ENCODE measurements at regions not wholly inside any gene's neighbourhood (a gene's known extent, or its start where the extent isn't known, plus 50 kb on each side); places are given as distances from the start of the nearest gene placed in this dataset.

DNA sequence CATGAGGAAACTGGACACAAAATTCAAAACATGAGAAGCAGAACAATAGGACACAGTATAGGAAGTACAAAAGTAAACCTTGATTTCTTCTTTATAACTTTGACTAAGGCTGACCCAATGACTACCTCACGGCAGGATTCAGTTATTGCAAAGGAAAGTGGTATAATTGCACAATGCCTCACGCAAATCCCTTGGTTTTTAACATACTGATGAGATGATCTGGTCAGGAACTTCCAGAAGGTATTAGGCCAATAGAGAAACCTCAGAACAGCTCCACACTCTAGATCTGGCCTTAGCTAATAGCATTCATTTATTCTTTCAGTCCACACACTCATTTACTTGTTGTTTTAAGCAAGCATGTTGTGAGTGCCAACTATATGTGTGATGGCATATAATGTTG lies 1526.9 kb upstream of the ACVR2A start:
- no peaks in the 10 kb centered on the region for H3K9me3 Mint-ChIP-seq
- no peak for DNase-seq
- ChIA-PET CTCF (no interaction called here), POLR2A (no interaction called here)
- no peak overlapping the region for H3K4me3 Mint-ChIP-seq
- no peak overlapping the region for H3K27ac Mint-ChIP-seq
- H3K27me3 Mint-ChIP-seq, result no peaks in the 10 kb centered on the region
- no peaks in the 10 kb centered on the region for H3K36me3 Mint-ChIP-seq
- H3K4me1 Mint-ChIP-seq (ENCODE audit: low read depth), result no peaks in the 10 kb centered on the region
- intact Hi-C loops (cut with micrococcal nuclease), result no loop called here

- ChIA-PET CTCF (no interaction called here), POLR2A (no interaction called here)
- intact Hi-C loops (cut with micrococcal nuclease), result no loop called here
- H3K9me3 Mint-ChIP-seq, result no peaks in the 10 kb centered on the region
- no peak overlapping the region for H3K27ac Mint-ChIP-seq
- no peak for DNase-seq
- H3K27me3 Mint-ChIP-seq, result no peaks in the 10 kb centered on the region
- no peak overlapping the region for H3K4me3 Mint-ChIP-seq
- H3K36me3 Mint-ChIP-seq, result no peaks in the 10 kb centered on the region
- H3K4me1 Mint-ChIP-seq (ENCODE audit: low read depth), result no peaks in the 10 kb centered on the region
Observed at GRCh38 chr2:146312899-146313298, 1531.9 kb upstream of the ACVR2A start.

DNA sequence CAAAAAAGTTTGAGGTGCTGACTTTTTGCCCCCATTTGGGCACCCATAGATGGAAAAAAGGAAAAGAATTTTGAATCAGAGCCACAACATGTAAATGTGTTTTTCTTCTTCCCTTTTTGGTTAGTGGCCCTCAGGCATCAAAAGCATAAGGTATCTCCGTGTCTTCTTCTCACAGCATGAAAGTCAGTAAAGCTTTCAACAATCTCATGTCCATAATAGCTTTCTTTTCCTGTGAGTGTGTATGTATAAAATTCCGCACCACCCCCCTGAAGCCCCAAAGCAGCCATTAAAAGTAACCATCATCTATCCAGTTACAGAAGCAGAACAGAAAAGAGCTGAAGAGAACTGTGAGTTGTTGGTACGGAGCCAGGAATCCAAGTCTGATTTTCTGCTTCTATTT lies 1539.7 kb upstream of the ACVR2A start:
- ChIA-PET CTCF (no interaction called here), POLR2A (no interaction called here)
- DNase-seq, result no peak
- Mint-ChIP-seq H3K27ac (no peak overlapping the region), H3K4me3 (no peak overlapping the region), H3K4me1 (ENCODE audit: low read depth) (no peaks in the 10 kb centered on the region), H3K27me3 (no peaks in the 10 kb centered on the region), H3K36me3 (no peaks in the 10 kb centered on the region), H3K9me3 (peaks cover 18% of the 10 kb centered on the region)
- intact Hi-C loops (cut with micrococcal nuclease), result no loop called here

DNA sequence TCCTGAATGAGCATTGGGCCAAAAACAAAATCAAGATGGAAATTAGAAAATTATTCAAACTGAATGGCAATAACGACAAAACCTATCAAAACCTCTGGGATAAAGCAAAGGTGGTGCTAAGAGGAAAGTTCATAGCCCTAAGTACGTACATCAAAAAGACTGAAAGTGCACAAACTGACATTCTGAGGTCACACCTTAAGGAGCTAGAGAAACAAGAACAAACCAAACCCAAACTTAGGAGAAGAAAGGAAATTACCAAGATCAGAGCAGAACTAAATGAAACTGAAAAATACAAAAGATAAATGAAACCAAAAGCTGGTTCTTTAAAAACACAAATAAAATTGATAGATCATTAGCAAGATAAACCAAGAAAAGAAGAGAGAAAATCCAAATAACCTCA lies 1543.5 kb upstream of the ACVR2A start:
- no peak overlapping the region for H3K27ac Mint-ChIP-seq
- peaks cover 23% of the 10 kb centered on the region for H3K9me3 Mint-ChIP-seq
- H3K27me3 Mint-ChIP-seq, result no peaks in the 10 kb centered on the region
- no peak for DNase-seq
- no peak overlapping the region for H3K4me3 Mint-ChIP-seq
- ChIA-PET CTCF (no interaction called here), POLR2A (no interaction called here)
- no peaks in the 10 kb centered on the region for H3K4me1 Mint-ChIP-seq (ENCODE audit: low read depth)
- H3K36me3 Mint-ChIP-seq, result no peaks in the 10 kb centered on the region
- intact Hi-C loops (cut with micrococcal nuclease), result no loop called here

- no peaks in the 10 kb centered on the region for H3K4me1 Mint-ChIP-seq (ENCODE audit: low read depth)
- CTCF ChIA-PET, result no interaction called here
- no peaks in the 10 kb centered on the region for H3K27me3 Mint-ChIP-seq
- intact Hi-C loops (cut with micrococcal nuclease), result no loop called here
- no peak for DNase-seq
- POLR2A ChIA-PET, result no interaction called here
- no peak overlapping the region for H3K27ac Mint-ChIP-seq
- peaks cover 24% of the 10 kb centered on the region for H3K9me3 Mint-ChIP-seq
- no peak overlapping the region for H3K4me3 Mint-ChIP-seq
- no peaks in the 10 kb centered on the region for H3K36me3 Mint-ChIP-seq
Observed at GRCh38 chr2:146295080-146295670, 1549.7 kb upstream of the ACVR2A start.

DNA sequence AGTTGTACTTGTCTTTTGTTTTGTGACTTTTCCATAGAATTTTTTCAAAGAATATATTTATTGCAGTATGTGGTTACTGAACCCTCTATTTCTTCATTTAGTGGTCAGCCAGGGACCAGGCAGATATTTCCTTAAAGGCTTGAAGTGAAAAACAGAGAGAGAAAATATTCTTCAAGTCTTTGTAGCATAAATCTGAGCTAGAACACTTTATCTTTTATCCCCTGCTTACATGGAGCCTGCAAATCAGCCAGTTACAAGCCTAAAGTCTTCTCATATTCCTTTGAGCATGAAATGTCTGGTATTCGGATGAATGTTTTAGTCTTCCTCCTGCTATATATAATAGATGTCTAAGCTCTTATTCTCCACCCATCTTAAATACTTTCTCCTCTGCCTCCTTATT lies 1557.5 kb upstream of the ACVR2A start:
- no peaks in the 10 kb centered on the region for H3K36me3 Mint-ChIP-seq
- H3K9me3 Mint-ChIP-seq, result peaks cover 15% of the 10 kb centered on the region
- ChIA-PET CTCF (no interaction called here), POLR2A (no interaction called here)
- intact Hi-C loops (cut with micrococcal nuclease), result no loop called here
- no peak for DNase-seq
- H3K4me3 Mint-ChIP-seq, result no peak overlapping the region
- no peaks in the 10 kb centered on the region for H3K4me1 Mint-ChIP-seq (ENCODE audit: low read depth)
- no peaks in the 10 kb centered on the region for H3K27me3 Mint-ChIP-seq
- no peak overlapping the region for H3K27ac Mint-ChIP-seq

DNA sequence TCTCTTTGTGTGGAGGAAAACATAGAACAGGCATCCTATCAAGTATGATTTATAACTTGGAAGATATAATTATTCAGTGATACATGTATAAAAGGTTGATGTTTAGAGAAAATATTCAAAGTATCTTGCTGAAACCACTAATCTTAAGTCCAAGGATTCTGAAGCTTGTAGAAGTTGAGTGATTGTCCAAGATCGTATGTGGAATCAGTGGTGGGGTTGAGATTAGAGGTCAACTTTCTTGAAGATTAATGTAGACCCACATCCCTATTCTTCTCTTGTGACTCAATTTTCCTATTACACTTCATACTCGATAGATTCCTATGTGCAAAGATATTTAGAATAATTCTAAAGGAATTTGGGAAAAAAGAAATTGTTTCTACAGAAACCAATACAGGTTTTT lies 1565.9 kb upstream of the ACVR2A start:
- intact Hi-C loops (cut with micrococcal nuclease), result no loop called here
- Mint-ChIP-seq H3K27ac (no peak overlapping the region), H3K9me3 (no peaks in the 10 kb centered on the region), H3K4me1 (ENCODE audit: low read depth) (no peaks in the 10 kb centered on the region), H3K27me3 (no peaks in the 10 kb centered on the region), H3K4me3 (no peak overlapping the region), H3K36me3 (no peaks in the 10 kb centered on the region)
- DNase-seq, result no peak
- ChIA-PET CTCF (no interaction called here), POLR2A (no interaction called here)

- no peak overlapping the region for H3K27ac Mint-ChIP-seq
- no peaks in the 10 kb centered on the region for H3K36me3 Mint-ChIP-seq
- H3K4me1 Mint-ChIP-seq (ENCODE audit: low read depth), result no peaks in the 10 kb centered on the region
- peaks cover 3% of the 10 kb centered on the region for H3K9me3 Mint-ChIP-seq
- DNase-seq, result no peak
- POLR2A ChIA-PET, result no interaction called here
- CTCF ChIA-PET, result no interaction called here
- H3K4me3 Mint-ChIP-seq, result no peak overlapping the region
- intact Hi-C loops (cut with micrococcal nuclease), result no loop called here
- H3K27me3 Mint-ChIP-seq, result no peaks in the 10 kb centered on the region
Observed at GRCh38 chr2:146271131-146271831, 1573.5 kb upstream of the ACVR2A start.

- Mint-ChIP-seq H3K4me3 (no peak overlapping the region), H3K27me3 (no peaks in the 10 kb centered on the region), H3K9me3 (peaks cover 3% of the 10 kb centered on the region), H3K27ac (no peak overlapping the region), H3K36me3 (no peaks in the 10 kb centered on the region), H3K4me1 (ENCODE audit: low read depth) (no peaks in the 10 kb centered on the region)
- CTCF ChIA-PET, result no interaction called here
- intact Hi-C loops (cut with micrococcal nuclease), result no loop called here
- POLR2A ChIA-PET, result no interaction called here
- DNase-seq, result no peak
Observed at GRCh38 chr2:146270618-146271017, 1574.2 kb upstream of the ACVR2A start.

GRCh38 chr2:146267093-146267492 lies 1577.7 kb upstream of the ACVR2A start:
- intact Hi-C loops (cut with micrococcal nuclease), result no loop called here
- CTCF ChIA-PET, result no interaction called here
- H3K27ac Mint-ChIP-seq, result no peak overlapping the region
- no peak overlapping the region for H3K4me3 Mint-ChIP-seq
- DNase-seq, result no peak
- H3K4me1 Mint-ChIP-seq (ENCODE audit: low read depth), result no peaks in the 10 kb centered on the region
- POLR2A ChIA-PET, result no interaction called here
- H3K9me3 Mint-ChIP-seq, result peaks cover 3% of the 10 kb centered on the region
- H3K36me3 Mint-ChIP-seq, result no peaks in the 10 kb centered on the region
- no peaks in the 10 kb centered on the region for H3K27me3 Mint-ChIP-seq

GRCh38 chr2:146265656-146266055 lies 1579.2 kb upstream of the ACVR2A start:
- Mint-ChIP-seq H3K9me3 (peaks cover 3% of the 10 kb centered on the region), H3K4me3 (no peak overlapping the region), H3K36me3 (no peaks in the 10 kb centered on the region), H3K4me1 (ENCODE audit: low read depth) (no peaks in the 10 kb centered on the region), H3K27me3 (no peaks in the 10 kb centered on the region), H3K27ac (no peak overlapping the region)
- POLR2A ChIA-PET, result no interaction called here
- intact Hi-C loops (cut with micrococcal nuclease), result no loop called here
- CTCF ChIA-PET, result no interaction called here
- no peak for DNase-seq

- Mint-ChIP-seq H3K36me3 (no peaks in the 10 kb centered on the region), H3K4me3 (no peak overlapping the region), H3K9me3 (peaks cover 3% of the 10 kb centered on the region), H3K27ac (no peak overlapping the region), H3K4me1 (ENCODE audit: low read depth) (no peaks in the 10 kb centered on the region), H3K27me3 (no peaks in the 10 kb centered on the region)
- intact Hi-C loops (cut with micrococcal nuclease), result no loop called here
- CTCF ChIA-PET, result no interaction called here
- DNase-seq, result no peak
- POLR2A ChIA-PET, result no interaction called here
Observed at GRCh38 chr2:146262606-146263005, 1582.2 kb upstream of the ACVR2A start.

DNA sequence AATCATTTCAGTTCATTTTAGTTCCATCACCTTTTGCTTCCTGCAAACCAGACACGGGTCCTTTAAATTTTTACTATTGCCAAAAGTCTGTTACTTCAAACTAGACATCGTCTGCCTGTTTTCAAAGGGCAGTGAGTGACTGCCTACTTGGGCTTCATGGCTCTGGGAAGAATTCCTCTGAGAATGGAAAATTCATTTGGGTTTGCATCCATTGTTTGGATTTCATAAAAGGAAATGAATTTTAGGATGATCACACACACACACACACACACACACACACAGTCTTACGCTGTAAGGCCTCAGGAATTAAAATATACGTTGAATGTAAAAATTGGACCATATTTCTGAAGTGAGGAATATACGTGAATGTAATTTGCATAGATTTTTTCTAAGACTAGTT lies 1584.3 kb upstream of the ACVR2A start:
- no peak for DNase-seq
- no peak overlapping the region for H3K27ac Mint-ChIP-seq
- H3K4me1 Mint-ChIP-seq (ENCODE audit: low read depth), result no peaks in the 10 kb centered on the region
- ChIA-PET CTCF (no interaction called here), POLR2A (no interaction called here)
- intact Hi-C loops (cut with micrococcal nuclease), result no loop called here
- H3K4me3 Mint-ChIP-seq, result no peak overlapping the region
- H3K27me3 Mint-ChIP-seq, result no peaks in the 10 kb centered on the region
- peaks cover 3% of the 10 kb centered on the region for H3K9me3 Mint-ChIP-seq
- H3K36me3 Mint-ChIP-seq, result no peaks in the 10 kb centered on the region
